K562 (cell line): ENCODE measurements at regions not wholly inside any gene's neighbourhood (a gene's known extent, or its start where the extent isn't known, plus 50 kb on each side); places are given as distances from the start of the nearest gene placed in this dataset.

ENCODE experiments used
- CBX1 ChIP-seq: sonication (generic); IDR thresholded peaks from 2 replicates; pipeline ENCODE4 v1.6.1; 2016; ENCODE audit warnings: antibody characterized with exemption, low read depth, mild to moderate bottlenecking
- HNRNPH1 ChIP-seq: fragments of 200-400 bp; formaldehyde crosslinking; optimal IDR thresholded peaks from 2 replicates; pipeline ENCODE3; 2017; ENCODE audit warnings: low read depth, mild to moderate bottlenecking, low read length, moderate library complexity
- REST ChIP-seq, 2 experiments: fragments of 450-650 bp; formaldehyde crosslinking in 1 of 2; IDR thresholded peaks; 2 replicates each; pipeline versions ENCODE4 v1.4.0 to v1.6.1; 2014 to 2020; ENCODE audit warnings: mild to moderate bottlenecking in 2 of 2, borderline replicate concordance in 1 of 2, low read depth in 1 of 2
- SOX6 ChIP-seq: fragments of 450-650 bp; IDR thresholded peaks from 2 replicates; pipeline ENCODE4 v1.6.1; 2014; ENCODE audit warnings: mild to moderate bottlenecking
- STAT5B ChIP-seq: fragments of 250-450 bp; sonication (Bioruptor Pico); IDR thresholded peaks from 2 replicates; pipeline ENCODE4 v1.8.0; 2021; ENCODE audit warnings: mild to moderate bottlenecking, inconsistent platforms
- TF ChIP-seq, protein P1 (sequence below): sonication (generic); formaldehyde crosslinking; IDR thresholded peaks from 2 replicates; pipeline ENCODE4 v1.8.1; 2023; ENCODE audit warnings: mild to moderate bottlenecking, missing genetic modification reagents

DNA sequence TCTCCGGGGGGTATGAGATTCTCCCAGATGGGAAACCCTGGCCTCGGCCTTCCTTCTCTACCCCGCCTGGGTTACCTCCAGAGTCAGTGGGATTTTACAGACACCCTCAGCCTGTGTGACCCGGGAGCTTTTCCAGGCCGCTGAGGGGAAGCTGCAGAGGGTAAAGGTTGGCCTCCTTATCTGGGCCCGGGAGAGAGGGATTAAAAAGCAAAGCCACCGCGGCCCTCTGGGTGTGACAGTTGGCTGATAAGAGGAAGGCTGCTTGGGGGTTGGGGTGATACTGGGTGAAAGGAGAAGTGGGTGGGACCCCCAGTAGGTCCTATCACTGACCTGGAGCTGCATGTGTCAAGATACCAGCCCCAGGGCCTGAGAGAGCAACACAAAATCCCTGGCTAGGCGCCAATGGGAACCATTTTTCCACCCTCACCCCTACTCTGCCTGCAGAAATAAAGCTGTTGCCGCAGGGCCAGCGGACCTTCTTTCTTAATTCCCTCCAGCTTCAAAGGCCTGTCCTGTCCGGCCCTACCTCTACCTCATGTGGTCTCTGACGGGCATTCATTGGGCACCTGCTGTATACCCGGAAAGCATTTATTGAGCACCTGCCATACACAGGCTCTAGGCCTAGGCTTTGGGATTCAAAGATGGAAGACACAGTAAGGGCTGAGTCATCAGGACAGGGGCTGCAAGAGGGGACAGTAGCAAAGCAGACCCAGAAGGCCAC, 77.6 kb upstream of the GSE1 start (continued):
- TF ChIP-seq REST (IDR thresholded peaks at IDR 0.05; ENCODE audit: borderline replicate concordance) (peak; percentile 31; the same call in 1 of the 2 replicates), REST (CRISPR knock-in tag; IDR thresholded peaks at IDR 0.05; ENCODE audit: low read depth) (peak; percentile 59; the same call in 1 of the 2 replicates), CBX1 (peak; percentile 71; the same call in 1 of the 2 replicates), STAT5B (CRISPR knock-in tag) (no peak), SOX6 (peak; percentile 98), HNRNPH1 (no peak)
- TF ChIP-seq, protein P1, sequence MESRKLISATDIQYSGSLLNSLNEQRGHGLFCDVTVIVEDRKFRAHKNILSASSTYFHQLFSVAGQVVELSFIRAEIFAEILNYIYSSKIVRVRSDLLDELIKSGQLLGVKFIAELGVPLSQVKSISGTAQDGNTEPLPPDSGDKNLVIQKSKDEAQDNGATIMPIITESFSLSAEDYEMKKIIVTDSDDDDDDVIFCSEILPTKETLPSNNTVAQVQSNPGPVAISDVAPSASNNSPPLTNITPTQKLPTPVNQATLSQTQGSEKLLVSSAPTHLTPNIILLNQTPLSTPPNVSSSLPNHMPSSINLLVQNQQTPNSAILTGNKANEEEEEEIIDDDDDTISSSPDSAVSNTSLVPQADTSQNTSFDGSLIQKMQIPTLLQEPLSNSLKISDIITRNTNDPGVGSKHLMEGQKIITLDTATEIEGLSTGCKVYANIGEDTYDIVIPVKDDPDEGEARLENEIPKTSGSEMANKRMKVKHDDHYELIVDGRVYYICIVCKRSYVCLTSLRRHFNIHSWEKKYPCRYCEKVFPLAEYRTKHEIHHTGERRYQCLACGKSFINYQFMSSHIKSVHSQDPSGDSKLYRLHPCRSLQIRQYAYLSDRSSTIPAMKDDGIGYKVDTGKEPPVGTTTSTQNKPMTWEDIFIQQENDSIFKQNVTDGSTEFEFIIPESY = peak; percentile 63
